PC-3 (cell line): ENCODE measurements at regions not wholly inside any gene's neighbourhood (a gene's known extent, or its start where the extent isn't known, plus 50 kb on each side); places are given as distances from the start of the nearest gene placed in this dataset.

Experiments used
- ATAC-seq: fragments of 200-7000 bp; cut with Tn5 transposase; 2 replicates; pipeline ENCODE4 v1.9.1; 2020; ENCODE audit warnings: mild to moderate bottlenecking, moderate library complexity
- BruUV-seq: library from RNA; stranded (reverse); fragments of 400-500 nt; replicated peaks from 2 replicates; lab custom pipeline; 2021; lab: Mats Ljungman, UMichigan
- CTCF ChIA-PET: fragments of 300-600 bp; sonication (Branson Sonifier 250); formaldehyde crosslinking; loops from one replicate; lab custom pipeline; 2022; ENCODE audit warnings: antibody characterized with exemption; lab: Charles Lee
- POLR2A ChIA-PET: fragments of 300-600 bp; sonication (Branson Sonifier 250); formaldehyde crosslinking; loops from one replicate; lab custom pipeline; 2022; ENCODE audit warnings: antibody characterized with exemption; ENCODE audit not compliant: unreplicated experiment; lab: Charles Lee
- DNase-seq: peaks from one replicate; pipeline ENCODE4 v3.0.0-alpha.2; 2015
- H2AFZ ChIP-seq: fragments of 300-600 bp; sonication (generic); 2 replicates; pipeline ENCODE4 v1.6.0; 2016; ENCODE audit warnings: antibody characterized with exemption, low read length
- H3F3A ChIP-seq: fragments of 300-600 bp; sonication (generic); one replicate; pipeline ENCODE4 v1.6.0; 2017; ENCODE audit warnings: antibody characterized with exemption, low read length, control low read depth, mild to moderate bottlenecking; ENCODE audit not compliant: unreplicated experiment
- H3K27ac ChIP-seq: fragments of 300-600 bp; sonication (generic); 2 replicates; pipeline ENCODE4 v1.5.1; 2016; ENCODE audit warnings: mild to moderate bottlenecking, low read length
- H3K27me3 ChIP-seq: fragments of 300-600 bp; sonication (generic); 2 replicates; pipeline ENCODE4 v1.6.1; 2016; ENCODE audit warnings: low read length, mixed read lengths
- H3K36me3 ChIP-seq: fragments of 300-600 bp; sonication (generic); 2 replicates; pipeline ENCODE4 v1.6.1; 2016; ENCODE audit warnings: low read depth, mixed run types, low read length, mixed read lengths
- H3K4me1 ChIP-seq: fragments of 300-600 bp; sonication (generic); 2 replicates; pipeline ENCODE4 v1.5.1; 2016; ENCODE audit warnings: low read length; ENCODE audit not compliant: insufficient read depth
- H3K4me2 ChIP-seq: fragments of 300-600 bp; sonication (generic); 2 replicates; pipeline ENCODE4 v1.6.0; 2016; ENCODE audit warnings: low read length
- H3K4me3 ChIP-seq: fragments of 300-600 bp; sonication (generic); 2 replicates; pipeline ENCODE4 v1.5.1; 2016; ENCODE audit warnings: mild to moderate bottlenecking, low read length, mixed read lengths
- H3K79me2 ChIP-seq: fragments of 300-600 bp; sonication (generic); 2 replicates; pipeline ENCODE4 v1.6.1; 2017; ENCODE audit warnings: low read length, mixed read lengths
- H3K9ac ChIP-seq: fragments of 300-600 bp; sonication (generic); 2 replicates; pipeline ENCODE4 v1.6.0; 2016; ENCODE audit warnings: mild to moderate bottlenecking, low read length
- H3K9me2 ChIP-seq: fragments of 300-600 bp; sonication (generic); replicated peaks from 2 replicates; pipeline ENCODE4 v1.6.1; 2016; ENCODE audit warnings: mixed run types, low read length, mixed read lengths
- H3K9me3 ChIP-seq: fragments of 300-600 bp; sonication (generic); 2 replicates; pipeline ENCODE4 v1.6.1; 2016; ENCODE audit warnings: low read length, mixed read lengths
- H4K20me1 ChIP-seq: fragments of 300-600 bp; sonication (generic); 2 replicates; pipeline ENCODE4 v1.6.1; 2016; ENCODE audit warnings: low read length, mixed read lengths
- CTCF ChIP-seq: fragments of 300-600 bp; sonication (generic); conservative IDR thresholded peaks from 2 replicates; pipeline ENCODE4 v1.5.1; 2017; ENCODE audit warnings: antibody characterized with exemption, low read depth, mild to moderate bottlenecking, low read length
- EZH2 ChIP-seq: fragments of 300-600 bp; sonication (generic); IDR thresholded peaks from one replicate; pipeline ENCODE4 v1.6.1; 2017; ENCODE audit warnings: antibody characterized with exemption, mild to moderate bottlenecking, low read length; ENCODE audit not compliant: unreplicated experiment
- EZH2phosphoT487 ChIP-seq: fragments of 300-600 bp; sonication (generic); IDR thresholded peaks from 2 replicates; pipeline ENCODE4 v1.6.1; 2018; ENCODE audit warnings: mild to moderate bottlenecking, antibody characterized with exemption, low read length, borderline replicate concordance
- intact Hi-C: fragments of 100-400 bp; cut with micrococcal nuclease; formaldehyde crosslinking; loops from 2 replicates; pipeline ENCODE4 v1.9.0; 2023

GRCh38 chr1:189657715-189658114, 819.9 kb downstream of the BRINP3 start:
- Histone ChIP-seq H3K36me3 (no peaks in the 10 kb centered on the region), H3K4me2 (no peak overlapping the region; the same call in 1 of the 2 replicates), H3K27me3 (no peaks in the 10 kb centered on the region), H3K9me2 (no peaks in the 10 kb centered on the region), H3F3A (no peaks in the 10 kb centered on the region), H3K79me2 (no peaks in the 10 kb centered on the region), H3K4me3 (no peak overlapping the region), H3K9me3 (no peaks in the 10 kb centered on the region), H3K9ac (no peak overlapping the region), H3K4me1 (peaks cover 30% of the 10 kb centered on the region), H4K20me1 (no peaks in the 10 kb centered on the region), H2AFZ (0 out of 2 replicates have a peak overlapping the region, but pooled peaks have one; percentile 6), H3K27ac (peak overlapping the region; percentile 31; the same call in 1 of the 2 replicates)
- DNase-seq (peak; percentile 30), ATAC-seq (no peak)
- TF ChIP-seq EZH2phosphoT487 (no peak), CTCF (no peak), EZH2 (no peak)
- intact Hi-C loops: no loop called here
- ChIA-PET POLR2A (no interaction called here), CTCF (no interaction called here)
- no TSS peak for BruUV-seq

- ChIA-PET POLR2A (no interaction called here), CTCF (no interaction called here)
- H3F3A ChIP-seq: no peaks in the 10 kb centered on the region
- H3K4me1 ChIP-seq: peaks cover 30% of the 10 kb centered on the region
- TF ChIP-seq EZH2 (no peak), CTCF (no peak), EZH2phosphoT487 (no peak)
- intact Hi-C loops: no loop called here
- BruUV-seq: no TSS peak
- H3K9ac ChIP-seq: no peak overlapping the region
- H3K9me2 ChIP-seq: no peaks in the 10 kb centered on the region
- DNase-seq (peak; percentile 56), ATAC-seq (peak; percentile 72; the same call in 1 of the 2 replicates)
- no peaks in the 10 kb centered on the region for H3K36me3 ChIP-seq
- no peaks in the 10 kb centered on the region for H3K27me3 ChIP-seq
- peak overlapping the region; percentile 4; the same call in 1 of the 2 replicates for H3K4me2 ChIP-seq
- no peak overlapping the region for H3K4me3 ChIP-seq
- no peaks in the 10 kb centered on the region for H3K9me3 ChIP-seq
- H3K27ac ChIP-seq: peak overlapping the region; percentile 31; the same call in 1 of the 2 replicates
- H2AFZ ChIP-seq: no peak overlapping the region
- H3K79me2 ChIP-seq: no peaks in the 10 kb centered on the region
- no peaks in the 10 kb centered on the region for H4K20me1 ChIP-seq
Observed at GRCh38 chr1:189658381-189658780, 819.3 kb downstream of the BRINP3 start.

GRCh38 chr1:189659731-189660130, 817.9 kb downstream of the BRINP3 start:
- no peak overlapping the region for H3K27ac ChIP-seq
- no peaks in the 10 kb centered on the region for H3F3A ChIP-seq
- ChIA-PET POLR2A (no interaction called here), CTCF (no interaction called here)
- peaks cover 30% of the 10 kb centered on the region for H3K4me1 ChIP-seq
- intact Hi-C loops: no loop called here
- H3K9me3 ChIP-seq: no peaks in the 10 kb centered on the region
- no peaks in the 10 kb centered on the region for H3K79me2 ChIP-seq
- H3K36me3 ChIP-seq: no peaks in the 10 kb centered on the region
- no peak overlapping the region for H3K9ac ChIP-seq
- no peaks in the 10 kb centered on the region for H3K27me3 ChIP-seq
- TF ChIP-seq CTCF (no peak), EZH2 (no peak), EZH2phosphoT487 (no peak)
- DNase-seq: peak; percentile 53
- H4K20me1 ChIP-seq: no peaks in the 10 kb centered on the region
- H3K4me3 ChIP-seq: no peak overlapping the region
- no peaks in the 10 kb centered on the region for H3K9me2 ChIP-seq
- ATAC-seq: peak; percentile 40; the same call in 1 of the 2 replicates
- H2AFZ ChIP-seq: no peak overlapping the region
- no peak overlapping the region for H3K4me2 ChIP-seq
- BruUV-seq: no TSS peak
